Thymus (tissue), 11 donors: ENCODE measurements at regions not wholly inside any gene's neighbourhood (a gene's known extent, or its start where the extent isn't known, plus 50 kb on each side); places are given as distances from the start of the nearest gene placed in this dataset.

Source experiments
- DNase-seq, 9 donors: peaks; one replicate each; pipeline ENCODE4 v3.0.0-alpha.2; 2013; ENCODE audit warnings: low spot score in 9 of 9, low read depth in 6 of 9, missing footprints in 1 of 9
- H3K27ac ChIP-seq, 2 donors: one replicate each; pipeline ENCODE4 v1.5.1; 2013; ENCODE audit warnings: control low read depth in 1 of 2, low read depth in 1 of 2, low read length in 1 of 2, mild to moderate bottlenecking in 1 of 2, moderate library complexity in 1 of 2
- H3K27me3 ChIP-seq, 2 donors: one replicate each; pipeline ENCODE4 v1.5.1; 2013; ENCODE audit warnings: low read length in 1 of 2; ENCODE audit not compliant: control insufficient read depth in 2 of 2, insufficient read depth in 1 of 2
- H3K36me3 ChIP-seq, 2 donors: one replicate each; pipeline ENCODE4 v1.5.1; 2013; ENCODE audit warnings: low read length in 1 of 2, mild to moderate bottlenecking in 1 of 2, moderate library complexity in 1 of 2; ENCODE audit not compliant: control insufficient read depth in 2 of 2, insufficient read depth in 2 of 2
- H3K4me1 ChIP-seq, 2 donors: one replicate each; pipeline ENCODE4 v1.5.1; 2013; ENCODE audit warnings: low read length in 2 of 2; ENCODE audit not compliant: control insufficient read depth in 2 of 2, insufficient read depth in 2 of 2
- H3K4me3 ChIP-seq, 2 donors: one replicate each; pipeline ENCODE4 v1.5.1; 2013; ENCODE audit warnings: low read length in 2 of 2, control low read depth in 1 of 2, mild to moderate bottlenecking in 1 of 2
- H3K9me3 ChIP-seq, 2 donors: one replicate each; pipeline ENCODE4 v1.5.1; 2013; ENCODE audit warnings: low read length in 1 of 2, mild to moderate bottlenecking in 1 of 2; ENCODE audit not compliant: control insufficient read depth in 2 of 2, insufficient read depth in 1 of 2
- WGBS: extraction: QIAGEN DNeasy Blood & Tissue Kit; methylation state at CpG from one replicate; pipeline ENCODE4 v1.1.7; 2013; 5-methylcytosine and 5-hydroxymethylcytosine counted together
- donor health status: healthy.

GRCh38 chr12:73361864-73362230 lies 1089.7 kb downstream of the TRHDE start:
- no peak for DNase-seq
- WGBS, result 84% methylated on average over 4 of the region's 4 CpGs
- H3K36me3 ChIP-seq, result no peaks in the 10 kb centered on the region
- no peaks in the 10 kb centered on the region for H3K4me1 ChIP-seq
- no peaks in the 10 kb centered on the region for H3K27me3 ChIP-seq
- H3K27ac ChIP-seq, result no peak overlapping the region
- no peak overlapping the region for H3K4me3 ChIP-seq
- H3K9me3 ChIP-seq, result no peaks in the 10 kb centered on the region

GRCh38 chr12:73362666-73363065 lies 1090.5 kb downstream of the TRHDE start:
- no peaks in the 10 kb centered on the region for H3K27me3 ChIP-seq
- peaks cover 0 to under 1% of the 10 kb centered on the region in 2 donors for H3K9me3 ChIP-seq
- H3K36me3 ChIP-seq, result no peaks in the 10 kb centered on the region
- H3K27ac ChIP-seq, result no peak overlapping the region
- WGBS, result 89% methylated on average over 1 of the region's 1 CpG
- DNase-seq, result no peak
- H3K4me3 ChIP-seq, result no peak overlapping the region
- no peaks in the 10 kb centered on the region for H3K4me1 ChIP-seq

DNA sequence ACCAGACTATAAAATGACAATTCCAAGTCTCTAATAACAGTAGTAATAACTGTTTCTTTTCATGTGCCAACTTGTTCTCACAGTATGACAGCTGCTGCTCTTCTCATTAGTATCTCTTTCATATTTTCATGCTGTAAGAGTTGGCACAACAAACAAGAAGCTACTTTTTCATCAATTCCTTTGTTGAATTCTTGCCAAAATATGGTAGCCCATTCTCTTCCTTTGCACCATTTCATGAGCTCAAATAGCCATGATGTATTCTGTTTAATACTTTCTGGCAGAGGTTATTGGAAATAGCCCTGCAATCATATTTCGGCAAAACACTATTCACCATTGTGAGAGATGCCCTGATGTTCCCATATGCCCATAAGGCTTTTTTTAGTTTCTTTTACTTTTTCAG lies 1100.7 kb downstream of the TRHDE start:
- H3K9me3 ChIP-seq, result peaks cover 0 to under 1% of the 10 kb centered on the region in 2 donors
- no peak overlapping the region for H3K4me3 ChIP-seq
- 100% methylated on average over 1 of the region's 1 CpG for WGBS
- H3K36me3 ChIP-seq, result no peaks in the 10 kb centered on the region
- DNase-seq, result no peak
- H3K4me1 ChIP-seq, result no peaks in the 10 kb centered on the region
- H3K27ac ChIP-seq, result no peak overlapping the region
- H3K27me3 ChIP-seq, result no peaks in the 10 kb centered on the region

DNA sequence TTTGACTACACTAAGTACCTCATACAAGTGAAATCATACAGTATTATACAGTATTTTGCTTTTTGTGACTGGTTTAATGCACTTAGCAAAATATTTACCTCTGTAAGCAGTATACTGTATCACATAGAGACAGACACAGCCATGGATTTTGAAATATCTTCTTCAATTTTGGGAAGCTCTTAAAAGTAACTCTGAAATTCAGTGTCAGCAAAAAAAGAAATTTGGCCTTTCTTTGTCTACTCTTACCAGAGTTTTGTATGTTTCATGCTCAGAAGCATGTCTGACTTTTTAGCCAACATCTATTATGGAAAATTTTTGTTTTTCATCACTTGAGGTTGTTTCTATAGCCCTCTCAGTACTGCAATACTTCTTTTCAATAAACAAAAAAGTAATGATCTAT lies 1102.2 kb downstream of the TRHDE start:
- Histone ChIP-seq H3K27ac (no peak overlapping the region), H3K27me3 (no peaks in the 10 kb centered on the region), H3K9me3 (no peaks in the 10 kb centered on the region), H3K4me3 (no peak overlapping the region), H3K4me1 (no peaks in the 10 kb centered on the region), H3K36me3 (no peaks in the 10 kb centered on the region)
- DNase-seq, result no peak

DNA sequence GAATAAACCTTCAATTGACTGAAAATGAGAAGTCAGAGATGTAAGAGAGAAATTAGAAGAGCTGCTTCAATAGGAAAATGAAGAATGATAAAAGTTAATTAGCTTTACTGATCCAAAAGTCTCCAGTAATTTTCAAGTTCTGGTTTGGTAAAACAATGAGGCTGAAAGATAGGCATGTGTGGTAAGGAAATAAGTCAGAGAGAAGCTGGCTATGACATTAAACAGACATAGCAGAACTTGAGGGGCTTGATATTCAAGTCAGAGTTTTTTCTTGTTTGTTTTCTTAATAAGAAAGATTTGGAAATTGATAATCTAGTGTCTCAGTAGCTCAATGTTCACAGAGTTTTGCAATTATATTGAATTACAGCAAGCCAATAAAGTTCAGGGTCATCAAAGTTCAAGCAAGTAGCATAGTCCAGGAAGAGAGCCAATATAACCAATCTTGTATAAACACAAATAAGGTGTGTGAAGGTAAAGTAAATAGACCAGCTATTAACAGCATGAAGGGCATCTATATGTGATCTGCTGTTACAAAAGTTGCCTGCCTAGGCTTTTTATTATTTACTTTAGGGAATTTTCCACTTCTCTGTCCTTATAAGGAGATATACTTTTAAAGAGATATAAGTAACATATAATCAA lies 1111.5 kb downstream of the TRHDE start:
- Histone ChIP-seq H3K27me3 (no peaks in the 10 kb centered on the region), H3K4me3 (no peak overlapping the region), H3K9me3 (peaks cover 0 to 3% of the 10 kb centered on the region in 2 donors), H3K27ac (no peak overlapping the region), H3K36me3 (no peaks in the 10 kb centered on the region), H3K4me1 (no peaks in the 10 kb centered on the region)
- no peak for DNase-seq

- peaks cover 0 to 3% of the 10 kb centered on the region in 2 donors for H3K9me3 ChIP-seq
- H3K4me3 ChIP-seq, result no peak overlapping the region
- H3K36me3 ChIP-seq, result no peaks in the 10 kb centered on the region
- H3K4me1 ChIP-seq, result no peaks in the 10 kb centered on the region
- H3K27ac ChIP-seq, result no peak overlapping the region
- DNase-seq, result no peak
- H3K27me3 ChIP-seq, result no peaks in the 10 kb centered on the region
- 97% methylated on average over 1 of the region's 1 CpG for WGBS
Observed at GRCh38 chr12:73384592-73384991, 1112.4 kb downstream of the TRHDE start.

DNA sequence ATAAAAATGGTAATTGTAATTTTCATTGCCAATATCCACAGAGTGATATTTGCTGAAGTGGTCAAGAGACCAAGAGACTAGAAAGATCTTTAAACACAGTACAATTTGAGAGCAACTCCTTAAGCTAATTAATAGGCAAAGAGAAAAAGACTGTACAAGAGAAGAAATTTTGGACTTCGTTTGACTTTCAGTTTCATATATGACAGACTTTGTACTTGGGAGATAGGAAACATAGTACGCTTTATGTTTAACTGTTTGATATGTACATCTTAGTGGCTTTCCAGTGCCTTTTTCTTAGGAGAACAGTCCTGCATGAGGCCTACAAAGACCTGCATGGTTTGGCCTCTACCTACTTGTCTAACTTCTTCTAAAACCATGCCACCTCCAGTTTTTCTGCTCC lies 1118.1 kb downstream of the TRHDE start:
- no peaks in the 10 kb centered on the region for H3K36me3 ChIP-seq
- no peak overlapping the region for H3K4me3 ChIP-seq
- H3K27me3 ChIP-seq, result no peaks in the 10 kb centered on the region
- WGBS, result 88% methylated on average over 2 of the region's 2 CpGs
- H3K27ac ChIP-seq, result no peak overlapping the region
- H3K4me1 ChIP-seq, result no peaks in the 10 kb centered on the region
- no peaks in the 10 kb centered on the region for H3K9me3 ChIP-seq
- DNase-seq, result no peak

DNA sequence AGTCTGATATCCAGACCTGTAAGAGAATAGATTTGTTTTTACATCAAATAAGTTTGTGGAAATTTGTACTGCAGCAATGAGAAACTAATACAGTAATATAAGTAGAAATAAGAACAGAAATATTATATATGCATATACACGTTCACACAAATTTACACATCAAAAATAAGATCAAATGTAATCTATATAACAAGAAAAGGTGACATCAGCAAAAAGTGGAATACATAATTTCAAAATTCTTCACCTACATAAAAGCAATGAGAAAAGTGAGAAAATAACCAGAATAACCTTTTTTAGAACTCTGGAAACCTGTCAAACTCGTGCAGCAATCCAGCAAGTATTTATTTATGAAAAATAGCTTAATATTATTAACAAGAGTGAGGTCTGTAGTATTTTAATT lies 1124.6 kb upstream of the ATXN7L3B start:
- H3K27me3 ChIP-seq, result no peaks in the 10 kb centered on the region
- no peaks in the 10 kb centered on the region for H3K9me3 ChIP-seq
- no peak for DNase-seq
- no peak overlapping the region for H3K27ac ChIP-seq
- WGBS, result 83% methylated on average over 2 of the region's 2 CpGs
- no peaks in the 10 kb centered on the region for H3K4me1 ChIP-seq
- no peaks in the 10 kb centered on the region for H3K36me3 ChIP-seq
- no peak overlapping the region for H3K4me3 ChIP-seq

- no peaks in the 10 kb centered on the region for H3K9me3 ChIP-seq
- DNase-seq, result no peak
Observed at GRCh38 chr12:73413974-73414373, 1123.7 kb upstream of the ATXN7L3B start.

GRCh38 chr12:73414926-73415325 lies 1122.7 kb upstream of the ATXN7L3B start:
- H3K27ac ChIP-seq, result no peak overlapping the region
- no peaks in the 10 kb centered on the region for H3K36me3 ChIP-seq
- no peaks in the 10 kb centered on the region for H3K9me3 ChIP-seq
- no peak for DNase-seq
- WGBS, result 91% methylated on average over 2 of the region's 2 CpGs
- H3K27me3 ChIP-seq, result no peaks in the 10 kb centered on the region
- no peak overlapping the region for H3K4me3 ChIP-seq
- H3K4me1 ChIP-seq, result no peaks in the 10 kb centered on the region

More at GRCh38 chr12:73413974-73414373, 1123.7 kb upstream of the ATXN7L3B start:
- Histone ChIP-seq H3K36me3 (no peaks in the 10 kb centered on the region), H3K4me3 (no peak overlapping the region), H3K27ac (no peak overlapping the region), H3K27me3 (no peaks in the 10 kb centered on the region), H3K4me1 (no peaks in the 10 kb centered on the region)
- 78% methylated on average over 1 of the region's 1 CpG for WGBS
